Non-pigmented ciliary epithelial cell (primary cell): ENCODE measurements at regions not wholly inside any gene's neighbourhood (a gene's known extent, or its start where the extent isn't known, plus 50 kb on each side); places are given as distances from the start of the nearest gene placed in this dataset.
"Not testable (repeated sequence)": the region's sequence is repeated elsewhere in the genome, so short reads cannot be mapped to it uniquely, and the experiment has no call there.

ENCODE experiments used
- DNase-seq: peaks from one replicate; pipeline ENCODE4 v3.0.0-alpha.2; 2010; ENCODE audit warnings: low read depth

- no peak for DNase-seq
These were observed 1000.4 kb upstream of the GBE1 start for GRCh38 chr3:82761858-82762257.

- no peak for DNase-seq
These were observed 984.1 kb upstream of the GBE1 start for GRCh38 chr3:82745544-82745943.

GRCh38 chr3:82743196-82743595, 981.8 kb upstream of the GBE1 start:
- no peak for DNase-seq

- DNase-seq, result no peak
These were observed 979.9 kb upstream of the GBE1 start for GRCh38 chr3:82741346-82741745.

- no peak for DNase-seq
These were observed 977.9 kb upstream of the GBE1 start for GRCh38 chr3:82739390-82739789.

GRCh38 chr3:82736696-82737277, 975.3 kb upstream of the GBE1 start:
- no peak for DNase-seq

GRCh38 chr3:82715091-82715856, 953.8 kb upstream of the GBE1 start:
- no peak for DNase-seq

GRCh38 chr3:82707035-82707434, 945.6 kb upstream of the GBE1 start:
- no peak for DNase-seq

GRCh38 chr3:82685761-82686160, 924.3 kb upstream of the GBE1 start:
- peak; percentile 13 for DNase-seq

GRCh38 chr3:82676356-82677026, 915.0 kb upstream of the GBE1 start:
- no peak for DNase-seq

GRCh38 chr3:82672966-82673365, 911.5 kb upstream of the GBE1 start:
- DNase-seq, result no peak

- no peak for DNase-seq
These were observed 910.0 kb upstream of the GBE1 start for GRCh38 chr3:82671466-82671865.

- DNase-seq, result no peak
These were observed 893.3 kb upstream of the GBE1 start for GRCh38 chr3:82654708-82655107.

GRCh38 chr3:82643948-82644347, 882.5 kb upstream of the GBE1 start:
- no peak for DNase-seq

- peak; percentile 3 for DNase-seq
These were observed 880.3 kb upstream of the GBE1 start for GRCh38 chr3:82641701-82642100.

GRCh38 chr3:82640254-82640653, 878.8 kb upstream of the GBE1 start:
- no peak for DNase-seq

GRCh38 chr3:82637574-82637973, 876.1 kb upstream of the GBE1 start:
- DNase-seq, result no peak

- DNase-seq, result no peak
These were observed 874.7 kb upstream of the GBE1 start for GRCh38 chr3:82636177-82636576.

- no peak for DNase-seq
These were observed 871.9 kb upstream of the GBE1 start for GRCh38 chr3:82633319-82633718.

- DNase-seq, result no peak
These were observed 868.5 kb upstream of the GBE1 start for GRCh38 chr3:82629937-82630336.

GRCh38 chr3:82628385-82629014, 867.1 kb upstream of the GBE1 start:
- DNase-seq, result no peak

GRCh38 chr3:82627733-82628132, 866.3 kb upstream of the GBE1 start:
- DNase-seq, result no peak

GRCh38 chr3:82620744-82621143, 859.3 kb upstream of the GBE1 start:
- DNase-seq, result not testable (repeated sequence)
